ENCODE measurements at regions not wholly inside any gene's neighbourhood (a gene's known extent, or its start where the extent isn't known, plus 50 kb on each side); places are given as distances from the start of the nearest gene placed in this dataset.

DNA sequence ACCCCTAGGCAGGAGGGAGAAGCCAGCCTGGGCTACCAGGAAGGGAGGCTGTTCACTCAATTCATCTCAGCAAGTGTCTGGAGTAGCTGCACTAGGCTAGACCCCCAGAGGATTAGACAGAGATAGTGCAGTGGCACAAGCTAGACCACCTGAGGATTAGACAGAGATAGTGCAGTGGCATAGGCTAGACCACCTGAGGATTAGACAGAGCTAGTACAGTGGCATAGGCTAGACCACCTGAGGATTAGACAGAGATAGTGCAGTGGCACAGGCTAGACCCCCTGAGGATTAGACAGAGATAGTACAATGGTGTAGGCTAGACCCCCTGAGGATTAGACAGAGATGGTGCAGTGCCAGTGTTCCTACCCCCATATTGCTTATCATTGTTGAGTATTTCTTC is 74.1 kb upstream of the SDK2 start:
- TF ChIP-seq POLR2AphosphoS5 (IDR thresholded peaks at IDR 0.05; ENCODE audit: borderline replicate concordance, low read depth, low read length) (no peak), EZH2 (IDR thresholded peaks at IDR 0.05) (no peak), FOXP2 (optimal IDR thresholded peaks at IDR 0.05; ENCODE audit: control extremely low read depth, extremely low read length, insufficient read depth) (no peak)

DNA sequence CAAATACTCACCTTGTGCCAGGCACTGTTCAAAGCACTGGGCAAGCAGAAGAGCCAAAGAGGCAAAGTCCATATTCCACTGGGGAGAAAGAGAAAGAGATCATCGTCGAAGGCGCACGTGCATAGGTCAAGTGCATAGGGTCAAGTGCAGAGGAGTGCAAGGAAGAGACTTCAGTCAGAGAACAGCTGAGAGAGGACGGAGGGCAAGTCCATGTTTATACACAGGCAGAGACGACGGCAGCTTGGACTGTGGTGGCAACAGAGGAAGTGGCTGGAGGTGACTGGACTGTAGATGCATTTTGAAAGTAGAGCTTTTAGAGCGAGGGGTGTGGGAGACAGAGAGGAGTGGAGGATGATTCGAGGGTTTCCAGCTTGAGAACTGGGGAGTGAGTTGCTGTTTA is 74.7 kb upstream of the SDK2 start:
- no peak for DNase-seq (ENCODE audit: low read depth, low spot score)
- no peak overlapping the region for H3K27ac ChIP-seq
- no peak for TF ChIP-seq EZH2 (IDR thresholded peaks at IDR 0.05)
- no peak for TF ChIP-seq FOXP2 (optimal IDR thresholded peaks at IDR 0.05; ENCODE audit: control extremely low read depth, extremely low read length, insufficient read depth)
- TF ChIP-seq POLR2AphosphoS5 (IDR thresholded peaks at IDR 0.05; ENCODE audit: borderline replicate concordance, low read depth, low read length), result no peak
- H3K9me3 ChIP-seq (ENCODE audit: low read depth, low read length), result no peaks in the 10 kb centered on the region
- H3K36me3 ChIP-seq (ENCODE audit: insufficient read depth, low read length), result no peaks in the 10 kb centered on the region
- no peak overlapping the region for H3K9ac ChIP-seq (ENCODE audit: insufficient read length)
- H3K4me3 ChIP-seq, result no peak overlapping the region

More for the DNA sequence above, 74.1 kb upstream of the SDK2 start:
- no peak overlapping the region for H3K4me3 ChIP-seq
- no peak overlapping the region for H3K27ac ChIP-seq
- H3K36me3 ChIP-seq (ENCODE audit: insufficient read depth, low read length), result no peaks in the 10 kb centered on the region
- H3K9me3 ChIP-seq (ENCODE audit: low read depth, low read length), result no peaks in the 10 kb centered on the region
- no peak for DNase-seq (ENCODE audit: low read depth, low spot score)
- no peak overlapping the region for H3K9ac ChIP-seq (ENCODE audit: insufficient read length)

DNA sequence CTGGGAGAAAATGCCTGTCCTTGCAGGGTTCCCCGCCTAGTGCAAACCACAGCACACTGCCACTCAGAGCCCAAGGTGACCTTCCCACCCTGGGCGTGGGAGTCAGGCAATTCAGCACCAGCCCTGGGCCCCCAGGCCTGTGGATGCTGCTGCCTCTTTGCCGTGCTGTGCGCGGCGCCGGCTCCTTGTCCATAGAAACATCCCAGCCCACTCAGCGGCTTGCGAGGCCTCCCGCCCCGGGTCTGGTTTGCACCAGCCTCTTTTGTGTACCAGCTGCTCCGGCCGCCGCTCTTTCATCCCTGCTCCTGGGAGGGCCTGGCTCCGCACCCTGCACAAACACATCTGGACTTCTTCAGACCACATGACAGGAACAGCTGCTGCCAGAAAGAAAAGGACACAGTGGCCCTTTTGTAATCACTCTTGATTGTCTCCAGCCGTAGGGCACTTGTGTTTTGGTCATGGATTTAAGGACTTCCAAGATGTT is 75.4 kb upstream of the SDK2 start:
- TF ChIP-seq FOXP2 (optimal IDR thresholded peaks at IDR 0.05; ENCODE audit: control extremely low read depth, extremely low read length, insufficient read depth) (no peak), EZH2 (IDR thresholded peaks at IDR 0.05) (no peak), POLR2AphosphoS5 (IDR thresholded peaks at IDR 0.05; ENCODE audit: borderline replicate concordance, low read depth, low read length) (no peak)
- no peak overlapping the region for H3K9ac ChIP-seq (ENCODE audit: insufficient read length)
- H3K36me3 ChIP-seq (ENCODE audit: insufficient read depth, low read length), result no peaks in the 10 kb centered on the region
- no peak overlapping the region for H3K4me3 ChIP-seq
- no peaks in the 10 kb centered on the region for H3K9me3 ChIP-seq (ENCODE audit: low read depth, low read length)
- H3K27ac ChIP-seq, result no peak overlapping the region
- no peak for DNase-seq (ENCODE audit: low read depth, low spot score)

DNA sequence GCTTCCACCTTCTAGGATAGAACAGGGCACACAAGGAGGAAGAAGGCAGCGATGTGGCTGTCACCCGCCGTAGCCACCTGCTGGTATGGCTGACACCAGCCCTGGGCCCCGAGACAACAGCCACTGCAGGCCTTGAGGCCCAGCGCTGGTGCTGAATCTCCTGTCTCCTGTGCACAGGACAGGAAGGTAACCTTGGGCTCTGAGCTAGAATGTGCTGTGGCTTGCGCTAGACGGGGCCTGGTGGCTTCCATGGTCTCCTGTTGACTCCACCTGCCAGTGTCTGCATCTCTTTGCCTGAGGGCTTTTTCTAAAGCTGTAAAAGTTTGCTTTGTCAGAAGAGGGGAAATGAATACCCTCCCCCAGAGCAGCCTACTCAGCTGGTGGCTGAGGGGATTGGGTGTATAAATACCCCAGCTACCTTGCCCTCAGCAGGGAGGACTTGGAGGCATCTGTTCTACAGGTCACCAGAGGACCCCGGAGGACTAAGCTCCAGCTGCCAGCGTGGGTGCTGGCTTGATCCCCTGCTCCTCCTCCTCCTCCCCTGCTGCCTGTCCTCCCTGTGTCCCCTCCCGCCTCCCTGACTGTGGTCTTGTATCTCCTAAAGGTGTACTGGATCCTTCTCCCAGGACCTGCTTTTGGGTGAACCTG is 76.1 kb upstream of the SDK2 start:
- H3K9me3 ChIP-seq (ENCODE audit: low read depth, low read length), result no peaks in the 10 kb centered on the region
- DNase-seq (ENCODE audit: low read depth, low spot score), result no peak
- no peak for TF ChIP-seq POLR2AphosphoS5 (IDR thresholded peaks at IDR 0.05; ENCODE audit: borderline replicate concordance, low read depth, low read length)
- TF ChIP-seq EZH2 (IDR thresholded peaks at IDR 0.05), result no peak
- TF ChIP-seq FOXP2 (optimal IDR thresholded peaks at IDR 0.05; ENCODE audit: control extremely low read depth, extremely low read length, insufficient read depth), result no peak
- no peak overlapping the region for H3K27ac ChIP-seq
- H3K36me3 ChIP-seq (ENCODE audit: insufficient read depth, low read length), result no peaks in the 10 kb centered on the region
- H3K4me3 ChIP-seq, result no peak overlapping the region
- H3K9ac ChIP-seq (ENCODE audit: insufficient read length), result no peak overlapping the region

DNA sequence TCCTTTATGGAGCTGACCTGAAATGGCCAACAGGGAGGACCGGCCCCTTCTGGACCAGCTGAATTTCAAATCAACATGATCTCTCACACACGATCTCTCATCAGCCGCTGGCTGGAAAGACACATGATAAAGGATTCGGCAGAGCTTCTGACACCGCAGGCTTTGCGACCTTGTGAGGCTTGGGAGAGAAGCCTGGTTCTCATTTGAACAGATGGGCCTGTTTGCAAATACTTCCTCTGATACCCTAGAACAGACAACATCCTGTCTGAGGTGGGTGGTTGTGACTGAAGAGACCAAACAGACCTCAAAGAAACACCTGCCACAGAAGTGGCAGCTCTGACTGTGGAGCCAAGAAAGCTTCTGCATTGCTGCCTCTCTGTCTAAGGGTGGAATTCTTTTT is 77.9 kb upstream of the SDK2 start:
- DNase-seq (ENCODE audit: low read depth, low spot score), result no peak
- Histone ChIP-seq H3K27ac (no peak overlapping the region), H3K9me3 (ENCODE audit: low read depth, low read length) (no peaks in the 10 kb centered on the region), H3K9ac (ENCODE audit: insufficient read length) (no peak overlapping the region), H3K4me3 (no peak overlapping the region), H3K36me3 (ENCODE audit: insufficient read depth, low read length) (no peaks in the 10 kb centered on the region)
- no peak for TF ChIP-seq FOXP2 (optimal IDR thresholded peaks at IDR 0.05; ENCODE audit: control extremely low read depth, extremely low read length, insufficient read depth)
- TF ChIP-seq POLR2AphosphoS5 (IDR thresholded peaks at IDR 0.05; ENCODE audit: borderline replicate concordance, low read depth, low read length), result no peak
- TF ChIP-seq EZH2 (IDR thresholded peaks at IDR 0.05), result no peak

DNA sequence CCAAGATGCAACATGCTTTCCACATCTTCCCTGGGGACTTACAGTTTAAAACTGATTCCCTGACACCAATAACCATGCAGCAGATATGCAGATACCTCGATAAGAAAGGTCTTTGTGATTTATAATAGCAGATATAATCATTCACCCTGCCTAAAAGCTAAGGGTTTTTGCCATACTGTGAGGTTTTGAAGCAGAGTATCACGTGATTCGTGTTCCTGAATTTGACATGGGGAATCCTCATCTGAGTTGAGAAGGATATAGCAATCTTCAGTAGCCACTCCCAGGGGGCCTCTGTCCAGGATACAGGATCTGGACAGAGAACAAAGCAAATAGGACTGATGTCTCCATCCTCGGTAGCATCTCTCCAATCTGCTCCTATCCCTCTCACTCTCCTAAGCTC is 79.1 kb upstream of the SDK2 start:
- Histone ChIP-seq H3K4me3 (no peak overlapping the region), H3K27ac (no peak overlapping the region), H3K9ac (ENCODE audit: insufficient read length) (no peak overlapping the region), H3K36me3 (ENCODE audit: insufficient read depth, low read length) (no peaks in the 10 kb centered on the region), H3K9me3 (ENCODE audit: low read depth, low read length) (no peaks in the 10 kb centered on the region)
- DNase-seq (ENCODE audit: low read depth, low spot score), result no peak
- TF ChIP-seq EZH2 (IDR thresholded peaks at IDR 0.05) (no peak), POLR2AphosphoS5 (IDR thresholded peaks at IDR 0.05; ENCODE audit: borderline replicate concordance, low read depth, low read length) (no peak), FOXP2 (optimal IDR thresholded peaks at IDR 0.05; ENCODE audit: control extremely low read depth, extremely low read length, insufficient read depth) (no peak)

DNA sequence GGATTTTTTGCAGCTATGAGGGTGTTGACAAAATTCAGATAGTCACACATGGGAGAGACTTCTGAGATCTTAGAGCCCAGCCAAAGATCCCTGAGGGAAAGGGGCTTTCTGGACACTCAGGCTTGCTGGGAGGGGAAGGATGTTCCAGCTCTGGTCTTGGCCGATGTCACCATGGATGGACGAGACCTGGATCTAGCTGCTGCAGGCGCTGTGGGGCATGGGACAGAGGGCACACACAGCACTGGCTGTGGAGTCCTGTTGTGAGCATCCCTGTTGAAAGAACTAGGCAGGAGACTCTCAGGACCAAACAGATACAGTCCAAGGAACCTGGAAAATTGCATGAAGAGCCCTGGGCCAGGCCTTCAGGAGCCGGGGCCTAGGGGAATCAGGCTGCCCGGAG is 80.1 kb upstream of the SDK2 start:
- no peak for DNase-seq (ENCODE audit: low read depth, low spot score)
- no peak overlapping the region for H3K9ac ChIP-seq (ENCODE audit: insufficient read length)
- H3K36me3 ChIP-seq (ENCODE audit: insufficient read depth, low read length), result no peaks in the 10 kb centered on the region
- TF ChIP-seq EZH2 (IDR thresholded peaks at IDR 0.05) (no peak), FOXP2 (optimal IDR thresholded peaks at IDR 0.05; ENCODE audit: control extremely low read depth, extremely low read length, insufficient read depth) (no peak), POLR2AphosphoS5 (IDR thresholded peaks at IDR 0.05; ENCODE audit: borderline replicate concordance, low read depth, low read length) (no peak)
- H3K9me3 ChIP-seq (ENCODE audit: low read depth, low read length), result no peaks in the 10 kb centered on the region
- no peak overlapping the region for H3K4me3 ChIP-seq
- no peak overlapping the region for H3K27ac ChIP-seq

DNA sequence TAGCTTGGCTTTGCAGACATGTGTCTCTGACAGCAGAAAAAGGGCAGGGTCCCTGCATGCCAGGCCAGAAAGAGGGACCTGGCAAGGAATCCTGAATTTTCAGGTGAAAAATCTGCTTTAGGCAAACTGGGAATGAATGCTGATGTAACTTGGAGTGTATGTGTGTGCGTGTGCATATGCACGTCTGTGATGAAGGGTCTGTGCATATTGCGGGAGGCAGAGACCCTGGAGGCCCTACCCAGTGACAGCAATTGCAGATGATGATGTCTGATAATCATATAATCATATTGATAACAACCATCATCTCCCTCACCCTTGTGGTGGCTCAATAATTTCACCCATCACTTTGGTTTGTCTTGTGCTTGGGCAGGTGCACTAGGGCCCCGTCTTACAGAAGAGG is 80.7 kb upstream of the SDK2 start:
- H3K9ac ChIP-seq (ENCODE audit: insufficient read length), result no peak overlapping the region
- H3K4me3 ChIP-seq, result no peak overlapping the region
- TF ChIP-seq POLR2AphosphoS5 (IDR thresholded peaks at IDR 0.05; ENCODE audit: borderline replicate concordance, low read depth, low read length), result no peak
- no peak for TF ChIP-seq EZH2 (IDR thresholded peaks at IDR 0.05)
- TF ChIP-seq FOXP2 (optimal IDR thresholded peaks at IDR 0.05; ENCODE audit: control extremely low read depth, extremely low read length, insufficient read depth), result no peak
- no peaks in the 10 kb centered on the region for H3K36me3 ChIP-seq (ENCODE audit: insufficient read depth, low read length)
- DNase-seq (ENCODE audit: low read depth, low spot score), result no peak
- no peaks in the 10 kb centered on the region for H3K9me3 ChIP-seq (ENCODE audit: low read depth, low read length)
- H3K27ac ChIP-seq, result no peak overlapping the region

Data from SK-N-MC (cell line).